Inferior parietal cortex (tissue), 1 donor: ENCODE measurements at regions not wholly inside any gene's neighbourhood (a gene's known extent, or its start where the extent isn't known, plus 50 kb on each side); places are given as distances from the start of the nearest gene placed in this dataset.
A peak's percentile ranks its signal among the peaks of the same experiment; 100 is the strongest.

Experiments used
- DNase-seq: peaks from one replicate; pipeline ENCODE4 v3.0.0-alpha.2; 2016; ENCODE audit errors: extremely low spot score

GRCh38 chr4:52234561-52235440 lies 183.7 kb downstream of the SPATA18 start:
- DNase-seq, result peak; percentile 64

GRCh38 chr4:52235552-52236201 lies 184.6 kb downstream of the SPATA18 start:
- no peak for DNase-seq

GRCh38 chr4:52241916-52242315 lies 190.8 kb downstream of the SPATA18 start:
- no peak for DNase-seq

- no peak for DNase-seq
These were observed 192.3 kb downstream of the SPATA18 start for GRCh38 chr4:52243367-52243766.

- DNase-seq, result no peak
These were observed 193.1 kb downstream of the SPATA18 start for GRCh38 chr4:52244103-52244775.

GRCh38 chr4:52244848-52245247 lies 193.7 kb downstream of the SPATA18 start:
- no peak for DNase-seq

- DNase-seq, result no peak
These were observed 195.7 kb downstream of the SPATA18 start for GRCh38 chr4:52246827-52247226.

GRCh38 chr4:52247941-52248340 lies 196.8 kb downstream of the SPATA18 start:
- no peak for DNase-seq

GRCh38 chr4:52248820-52249219 lies 197.7 kb downstream of the SPATA18 start:
- no peak for DNase-seq

GRCh38 chr4:52249581-52249980 lies 198.5 kb downstream of the SPATA18 start:
- no peak for DNase-seq

GRCh38 chr4:52250154-52250553 lies 199.1 kb downstream of the SPATA18 start:
- DNase-seq, result no peak

GRCh38 chr4:52251864-52252263 lies 200.8 kb downstream of the SPATA18 start:
- DNase-seq, result no peak

- DNase-seq, result no peak
These were observed 201.9 kb downstream of the SPATA18 start for GRCh38 chr4:52253025-52253424.

- DNase-seq, result no peak
These were observed 205.4 kb downstream of the SPATA18 start for GRCh38 chr4:52256522-52256921.

- no peak for DNase-seq
These were observed 208.9 kb downstream of the SPATA18 start for GRCh38 chr4:52259978-52260377.

GRCh38 chr4:52260514-52261210 lies 209.6 kb downstream of the SPATA18 start:
- DNase-seq, result no peak

GRCh38 chr4:52263607-52264006 lies 212.5 kb downstream of the SPATA18 start:
- no peak for DNase-seq

- DNase-seq, result no peak
These were observed 214.8 kb downstream of the SPATA18 start for GRCh38 chr4:52265781-52266525.

- no peak for DNase-seq
These were observed 215.5 kb downstream of the SPATA18 start for GRCh38 chr4:52266537-52267137.

GRCh38 chr4:52269761-52270160 lies 218.7 kb downstream of the SPATA18 start:
- no peak for DNase-seq

- DNase-seq, result no peak
These were observed 222.8 kb downstream of the SPATA18 start for GRCh38 chr4:52273885-52274284.
